ENCODE measurements at regions not wholly inside any gene's neighbourhood (a gene's known extent, or its start where the extent isn't known, plus 50 kb on each side); places are given as distances from the start of the nearest gene placed in this dataset.

DNA sequence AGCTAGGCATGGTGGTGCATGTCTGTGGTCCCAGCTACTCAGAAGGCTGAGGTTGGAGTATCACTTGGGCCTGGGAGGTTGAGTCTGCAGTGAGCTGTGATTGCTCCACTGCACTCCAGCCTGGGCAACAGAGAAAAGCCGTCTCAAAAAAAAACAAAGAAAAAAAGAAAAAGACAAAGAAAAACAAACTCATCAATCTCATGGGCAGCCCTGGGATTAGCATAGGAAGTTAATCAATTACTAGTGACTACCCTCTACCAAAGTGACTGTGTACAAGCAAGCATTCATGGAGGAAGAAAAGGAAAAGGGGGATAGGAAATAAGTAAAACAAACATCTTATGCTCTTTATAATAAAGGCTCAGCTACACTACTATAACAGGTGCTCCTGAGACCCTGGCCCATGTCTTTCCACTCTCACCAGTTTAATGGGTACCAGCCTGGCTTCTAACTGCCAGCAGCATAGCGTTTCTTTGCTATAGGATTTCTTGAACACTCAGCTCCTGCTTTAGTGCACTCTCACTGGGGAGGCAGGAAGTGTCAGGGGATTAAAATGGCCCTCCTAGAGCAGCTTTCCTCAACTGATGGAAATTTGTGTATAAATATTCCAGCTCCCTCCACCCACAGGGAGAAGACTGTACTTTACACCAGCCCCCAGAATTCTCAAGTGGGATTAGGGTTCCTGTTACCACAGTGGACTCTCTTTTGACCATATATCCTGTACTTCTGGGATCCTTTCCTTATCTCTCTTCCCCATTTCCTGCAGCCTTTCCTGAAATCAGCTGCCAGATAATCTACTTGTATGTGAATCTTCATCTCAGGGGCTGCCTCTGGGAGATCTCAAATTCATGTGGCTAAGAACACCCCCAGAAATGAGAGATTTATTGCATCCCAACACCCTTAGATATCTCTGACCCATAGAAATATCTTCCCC, 91.3 kb upstream of the GLS start:
- TF ChIP-seq SP2 (tag by site-specific recombination; IDR thresholded peaks at IDR 0.05) (no peak), ZNF394 (tag by site-specific recombination; IDR thresholded peaks at IDR 0.05; ENCODE audit: borderline replicate concordance) (no peak), ZNF274 (IDR thresholded peaks at IDR 0.05; ENCODE audit: low read length) (no peak), ZNF274 (tag by site-specific recombination; IDR thresholded peaks at IDR 0.05; ENCODE audit: borderline replicate concordance) (no peak), GFI1B (tag by site-specific recombination; IDR thresholded peaks at IDR 0.05) (no peak), KLF16 (tag by site-specific recombination; IDR thresholded peaks at IDR 0.05) (no peak), ZBTB21 (tag by site-specific recombination; IDR thresholded peaks at IDR 0.05) (no peak), YY1 (tag by site-specific recombination; IDR thresholded peaks at IDR 0.05) (no peak), BCL11A (tag by site-specific recombination; IDR thresholded peaks at IDR 0.05; ENCODE audit: low read depth) (no peak)
- TF ChIP-seq, protein P1, sequence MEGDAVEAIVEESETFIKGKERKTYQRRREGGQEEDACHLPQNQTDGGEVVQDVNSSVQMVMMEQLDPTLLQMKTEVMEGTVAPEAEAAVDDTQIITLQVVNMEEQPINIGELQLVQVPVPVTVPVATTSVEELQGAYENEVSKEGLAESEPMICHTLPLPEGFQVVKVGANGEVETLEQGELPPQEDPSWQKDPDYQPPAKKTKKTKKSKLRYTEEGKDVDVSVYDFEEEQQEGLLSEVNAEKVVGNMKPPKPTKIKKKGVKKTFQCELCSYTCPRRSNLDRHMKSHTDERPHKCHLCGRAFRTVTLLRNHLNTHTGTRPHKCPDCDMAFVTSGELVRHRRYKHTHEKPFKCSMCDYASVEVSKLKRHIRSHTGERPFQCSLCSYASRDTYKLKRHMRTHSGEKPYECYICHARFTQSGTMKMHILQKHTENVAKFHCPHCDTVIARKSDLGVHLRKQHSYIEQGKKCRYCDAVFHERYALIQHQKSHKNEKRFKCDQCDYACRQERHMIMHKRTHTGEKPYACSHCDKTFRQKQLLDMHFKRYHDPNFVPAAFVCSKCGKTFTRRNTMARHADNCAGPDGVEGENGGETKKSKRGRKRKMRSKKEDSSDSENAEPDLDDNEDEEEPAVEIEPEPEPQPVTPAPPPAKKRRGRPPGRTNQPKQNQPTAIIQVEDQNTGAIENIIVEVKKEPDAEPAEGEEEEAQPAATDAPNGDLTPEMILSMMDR (tag by site-specific recombination; IDR thresholded peaks at IDR 0.05): no peak
